ENCODE measurements at regions not wholly inside any gene's neighbourhood (a gene's known extent, or its start where the extent isn't known, plus 50 kb on each side); places are given as distances from the start of the nearest gene placed in this dataset.

- no peak for TF ChIP-seq SIN3A (conservative IDR thresholded peaks at IDR 0.05 in 1 of 2, IDR thresholded peaks at IDR 0.05 in 1 of 2; ENCODE audit: low read depth in 1 of 2, low read length in 2 of 2)
- TF ChIP-seq, protein P1, sequence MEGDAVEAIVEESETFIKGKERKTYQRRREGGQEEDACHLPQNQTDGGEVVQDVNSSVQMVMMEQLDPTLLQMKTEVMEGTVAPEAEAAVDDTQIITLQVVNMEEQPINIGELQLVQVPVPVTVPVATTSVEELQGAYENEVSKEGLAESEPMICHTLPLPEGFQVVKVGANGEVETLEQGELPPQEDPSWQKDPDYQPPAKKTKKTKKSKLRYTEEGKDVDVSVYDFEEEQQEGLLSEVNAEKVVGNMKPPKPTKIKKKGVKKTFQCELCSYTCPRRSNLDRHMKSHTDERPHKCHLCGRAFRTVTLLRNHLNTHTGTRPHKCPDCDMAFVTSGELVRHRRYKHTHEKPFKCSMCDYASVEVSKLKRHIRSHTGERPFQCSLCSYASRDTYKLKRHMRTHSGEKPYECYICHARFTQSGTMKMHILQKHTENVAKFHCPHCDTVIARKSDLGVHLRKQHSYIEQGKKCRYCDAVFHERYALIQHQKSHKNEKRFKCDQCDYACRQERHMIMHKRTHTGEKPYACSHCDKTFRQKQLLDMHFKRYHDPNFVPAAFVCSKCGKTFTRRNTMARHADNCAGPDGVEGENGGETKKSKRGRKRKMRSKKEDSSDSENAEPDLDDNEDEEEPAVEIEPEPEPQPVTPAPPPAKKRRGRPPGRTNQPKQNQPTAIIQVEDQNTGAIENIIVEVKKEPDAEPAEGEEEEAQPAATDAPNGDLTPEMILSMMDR (IDR thresholded peaks at IDR 0.05; ENCODE audit: control extremely low read depth in 1 of 3, insufficient read depth in 1 of 3, low read depth in 1 of 3, low read length in 3 of 3) = peak; percentile 38 to 61 (median 45)
- TF ChIP-seq EP300 (IDR thresholded peaks at IDR 0.05; ENCODE audit: borderline replicate concordance in 1 of 2, low read depth in 2 of 2, low read length in 2 of 2) = no peak
- TF ChIP-seq POLR2A (IDR thresholded peaks at IDR 0.05; ENCODE audit: control extremely low read depth in 1 of 2, low read depth in 2 of 2, low read length in 2 of 2) = no peak
- no peak for TF ChIP-seq FOSL1 (IDR thresholded peaks at IDR 0.05; ENCODE audit: insufficient read depth, low read depth, low read length)
- TF ChIP-seq MAX (IDR thresholded peaks at IDR 0.05) = no peak
- TF ChIP-seq, protein P2, sequence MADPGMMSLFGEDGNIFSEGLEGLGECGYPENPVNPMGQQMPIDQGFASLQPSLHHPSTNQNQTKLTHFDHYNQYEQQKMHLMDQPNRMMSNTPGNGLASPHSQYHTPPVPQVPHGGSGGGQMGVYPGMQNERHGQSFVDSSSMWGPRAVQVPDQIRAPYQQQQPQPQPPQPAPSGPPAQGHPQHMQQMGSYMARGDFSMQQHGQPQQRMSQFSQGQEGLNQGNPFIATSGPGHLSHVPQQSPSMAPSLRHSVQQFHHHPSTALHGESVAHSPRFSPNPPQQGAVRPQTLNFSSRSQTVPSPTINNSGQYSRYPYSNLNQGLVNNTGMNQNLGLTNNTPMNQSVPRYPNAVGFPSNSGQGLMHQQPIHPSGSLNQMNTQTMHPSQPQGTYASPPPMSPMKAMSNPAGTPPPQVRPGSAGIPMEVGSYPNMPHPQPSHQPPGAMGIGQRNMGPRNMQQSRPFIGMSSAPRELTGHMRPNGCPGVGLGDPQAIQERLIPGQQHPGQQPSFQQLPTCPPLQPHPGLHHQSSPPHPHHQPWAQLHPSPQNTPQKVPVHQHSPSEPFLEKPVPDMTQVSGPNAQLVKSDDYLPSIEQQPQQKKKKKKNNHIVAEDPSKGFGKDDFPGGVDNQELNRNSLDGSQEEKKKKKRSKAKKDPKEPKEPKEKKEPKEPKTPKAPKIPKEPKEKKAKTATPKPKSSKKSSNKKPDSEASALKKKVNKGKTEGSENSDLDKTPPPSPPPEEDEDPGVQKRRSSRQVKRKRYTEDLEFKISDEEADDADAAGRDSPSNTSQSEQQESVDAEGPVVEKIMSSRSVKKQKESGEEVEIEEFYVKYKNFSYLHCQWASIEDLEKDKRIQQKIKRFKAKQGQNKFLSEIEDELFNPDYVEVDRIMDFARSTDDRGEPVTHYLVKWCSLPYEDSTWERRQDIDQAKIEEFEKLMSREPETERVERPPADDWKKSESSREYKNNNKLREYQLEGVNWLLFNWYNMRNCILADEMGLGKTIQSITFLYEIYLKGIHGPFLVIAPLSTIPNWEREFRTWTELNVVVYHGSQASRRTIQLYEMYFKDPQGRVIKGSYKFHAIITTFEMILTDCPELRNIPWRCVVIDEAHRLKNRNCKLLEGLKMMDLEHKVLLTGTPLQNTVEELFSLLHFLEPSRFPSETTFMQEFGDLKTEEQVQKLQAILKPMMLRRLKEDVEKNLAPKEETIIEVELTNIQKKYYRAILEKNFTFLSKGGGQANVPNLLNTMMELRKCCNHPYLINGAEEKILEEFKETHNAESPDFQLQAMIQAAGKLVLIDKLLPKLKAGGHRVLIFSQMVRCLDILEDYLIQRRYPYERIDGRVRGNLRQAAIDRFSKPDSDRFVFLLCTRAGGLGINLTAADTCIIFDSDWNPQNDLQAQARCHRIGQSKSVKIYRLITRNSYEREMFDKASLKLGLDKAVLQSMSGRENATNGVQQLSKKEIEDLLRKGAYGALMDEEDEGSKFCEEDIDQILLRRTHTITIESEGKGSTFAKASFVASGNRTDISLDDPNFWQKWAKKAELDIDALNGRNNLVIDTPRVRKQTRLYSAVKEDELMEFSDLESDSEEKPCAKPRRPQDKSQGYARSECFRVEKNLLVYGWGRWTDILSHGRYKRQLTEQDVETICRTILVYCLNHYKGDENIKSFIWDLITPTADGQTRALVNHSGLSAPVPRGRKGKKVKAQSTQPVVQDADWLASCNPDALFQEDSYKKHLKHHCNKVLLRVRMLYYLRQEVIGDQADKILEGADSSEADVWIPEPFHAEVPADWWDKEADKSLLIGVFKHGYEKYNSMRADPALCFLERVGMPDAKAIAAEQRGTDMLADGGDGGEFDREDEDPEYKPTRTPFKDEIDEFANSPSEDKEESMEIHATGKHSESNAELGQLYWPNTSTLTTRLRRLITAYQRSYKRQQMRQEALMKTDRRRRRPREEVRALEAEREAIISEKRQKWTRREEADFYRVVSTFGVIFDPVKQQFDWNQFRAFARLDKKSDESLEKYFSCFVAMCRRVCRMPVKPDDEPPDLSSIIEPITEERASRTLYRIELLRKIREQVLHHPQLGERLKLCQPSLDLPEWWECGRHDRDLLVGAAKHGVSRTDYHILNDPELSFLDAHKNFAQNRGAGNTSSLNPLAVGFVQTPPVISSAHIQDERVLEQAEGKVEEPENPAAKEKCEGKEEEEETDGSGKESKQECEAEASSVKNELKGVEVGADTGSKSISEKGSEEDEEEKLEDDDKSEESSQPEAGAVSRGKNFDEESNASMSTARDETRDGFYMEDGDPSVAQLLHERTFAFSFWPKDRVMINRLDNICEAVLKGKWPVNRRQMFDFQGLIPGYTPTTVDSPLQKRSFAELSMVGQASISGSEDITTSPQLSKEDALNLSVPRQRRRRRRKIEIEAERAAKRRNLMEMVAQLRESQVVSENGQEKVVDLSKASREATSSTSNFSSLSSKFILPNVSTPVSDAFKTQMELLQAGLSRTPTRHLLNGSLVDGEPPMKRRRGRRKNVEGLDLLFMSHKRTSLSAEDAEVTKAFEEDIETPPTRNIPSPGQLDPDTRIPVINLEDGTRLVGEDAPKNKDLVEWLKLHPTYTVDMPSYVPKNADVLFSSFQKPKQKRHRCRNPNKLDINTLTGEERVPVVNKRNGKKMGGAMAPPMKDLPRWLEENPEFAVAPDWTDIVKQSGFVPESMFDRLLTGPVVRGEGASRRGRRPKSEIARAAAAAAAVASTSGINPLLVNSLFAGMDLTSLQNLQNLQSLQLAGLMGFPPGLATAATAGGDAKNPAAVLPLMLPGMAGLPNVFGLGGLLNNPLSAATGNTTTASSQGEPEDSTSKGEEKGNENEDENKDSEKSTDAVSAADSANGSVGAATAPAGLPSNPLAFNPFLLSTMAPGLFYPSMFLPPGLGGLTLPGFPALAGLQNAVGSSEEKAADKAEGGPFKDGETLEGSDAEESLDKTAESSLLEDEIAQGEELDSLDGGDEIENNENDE (IDR thresholded peaks at IDR 0.05; ENCODE audit: insufficient replicate concordance, low read length) = no peak
- TF ChIP-seq SP1 (IDR thresholded peaks at IDR 0.05; ENCODE audit: low read depth, low read length) = no peak
- TF ChIP-seq HDAC2 (IDR thresholded peaks at IDR 0.05; ENCODE audit: borderline replicate concordance in 1 of 2, low read depth in 2 of 2, low read length in 2 of 2) = no peak
- no peak for TF ChIP-seq TEAD4 (IDR thresholded peaks at IDR 0.05; ENCODE audit: low read depth, low read length)
- TF ChIP-seq RAD21 (IDR thresholded peaks at IDR 0.05 in 1 of 2, conservative IDR thresholded peaks at IDR 0.05 in 1 of 2; ENCODE audit: low read depth in 2 of 2, low read length in 2 of 2) = peak; percentile 81
- TF ChIP-seq ATF3 (IDR thresholded peaks at IDR 0.05; ENCODE audit: insufficient read depth, low read depth, low read length) = no peak
- TF ChIP-seq EZH2 (IDR thresholded peaks at IDR 0.05; ENCODE audit: low read depth, low read length, severe bottlenecking) = no peak
- TF ChIP-seq POLR2AphosphoS5 (IDR thresholded peaks at IDR 0.05; ENCODE audit: low read depth, low read length) = no peak
These were observed 112.5 kb downstream of the EDN3 start for GRCh38 chr20:59412875-59413284.
